ENCODE measurements at regions not wholly inside any gene's neighbourhood (a gene's known extent, or its start where the extent isn't known, plus 50 kb on each side); places are given as distances from the start of the nearest gene placed in this dataset.

GRCh38 chr3:165918657-165918979, 81.4 kb upstream of the BCHE start:
- no peak for TF ChIP-seq POLR2A (IDR thresholded peaks at IDR 0.05)
- TF ChIP-seq CTCF (IDR thresholded peaks at IDR 0.05) = no peak
- no peak for TF ChIP-seq POLR2AphosphoS5 (IDR thresholded peaks at IDR 0.05)

Data from breast epithelium (tissue), 3 donors.